ENCODE measurements at regions not wholly inside any gene's neighbourhood (a gene's known extent, or its start where the extent isn't known, plus 50 kb on each side); places are given as distances from the start of the nearest gene placed in this dataset.

DNA sequence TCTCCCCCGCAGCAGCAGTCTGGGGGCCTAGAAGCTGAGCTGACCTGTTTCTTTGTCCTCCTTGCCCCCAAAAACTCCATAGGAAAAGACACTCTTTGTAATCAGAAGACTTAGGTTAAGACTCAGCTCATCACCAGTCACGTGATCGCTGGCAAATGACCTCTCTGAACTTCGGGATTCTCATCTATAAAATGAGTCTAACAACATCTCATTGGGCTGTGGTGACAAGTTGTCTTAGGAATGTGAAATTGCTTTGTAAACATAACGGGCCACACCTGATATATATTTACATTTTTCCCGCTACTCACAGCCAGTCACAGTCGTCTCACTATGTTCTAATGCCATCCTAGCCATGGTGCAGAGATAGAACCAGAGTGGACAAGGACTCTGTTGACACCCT, 86.0 kb upstream of the LHX1 start:
- TF ChIP-seq, protein P1, sequence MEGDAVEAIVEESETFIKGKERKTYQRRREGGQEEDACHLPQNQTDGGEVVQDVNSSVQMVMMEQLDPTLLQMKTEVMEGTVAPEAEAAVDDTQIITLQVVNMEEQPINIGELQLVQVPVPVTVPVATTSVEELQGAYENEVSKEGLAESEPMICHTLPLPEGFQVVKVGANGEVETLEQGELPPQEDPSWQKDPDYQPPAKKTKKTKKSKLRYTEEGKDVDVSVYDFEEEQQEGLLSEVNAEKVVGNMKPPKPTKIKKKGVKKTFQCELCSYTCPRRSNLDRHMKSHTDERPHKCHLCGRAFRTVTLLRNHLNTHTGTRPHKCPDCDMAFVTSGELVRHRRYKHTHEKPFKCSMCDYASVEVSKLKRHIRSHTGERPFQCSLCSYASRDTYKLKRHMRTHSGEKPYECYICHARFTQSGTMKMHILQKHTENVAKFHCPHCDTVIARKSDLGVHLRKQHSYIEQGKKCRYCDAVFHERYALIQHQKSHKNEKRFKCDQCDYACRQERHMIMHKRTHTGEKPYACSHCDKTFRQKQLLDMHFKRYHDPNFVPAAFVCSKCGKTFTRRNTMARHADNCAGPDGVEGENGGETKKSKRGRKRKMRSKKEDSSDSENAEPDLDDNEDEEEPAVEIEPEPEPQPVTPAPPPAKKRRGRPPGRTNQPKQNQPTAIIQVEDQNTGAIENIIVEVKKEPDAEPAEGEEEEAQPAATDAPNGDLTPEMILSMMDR (IDR thresholded peaks at IDR 0.05 in 4 of 5, conservative IDR thresholded peaks at IDR 0.05 in 1 of 5), result no peak
- TF ChIP-seq POLR2A (IDR thresholded peaks at IDR 0.05), result no peak
